ENCODE measurements at regions not wholly inside any gene's neighbourhood (a gene's known extent, or its start where the extent isn't known, plus 50 kb on each side); places are given as distances from the start of the nearest gene placed in this dataset.

DNA sequence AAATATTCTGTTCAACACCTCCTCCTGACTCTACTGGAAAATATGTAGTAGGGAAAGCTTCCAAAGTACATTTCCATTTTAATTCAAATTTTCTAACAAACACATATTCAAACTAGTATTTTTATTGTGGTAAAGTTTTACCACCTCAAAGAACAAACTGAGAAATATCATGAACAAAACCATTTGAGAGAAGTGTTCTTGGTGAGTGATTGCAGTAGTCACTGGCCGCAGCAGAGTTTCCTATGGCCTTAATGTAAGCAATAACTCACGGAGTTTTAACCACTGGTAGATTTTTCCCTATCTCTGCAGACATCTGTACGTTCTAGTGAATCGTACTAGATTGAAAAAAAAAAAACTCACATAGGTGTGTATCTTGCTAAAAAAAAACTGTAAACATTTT lies 487.0 kb upstream of the FZD8 start:
- no peak for DNase-seq (ENCODE audit: low read depth in 2 of 3, low spot score in 1 of 3)

DNA sequence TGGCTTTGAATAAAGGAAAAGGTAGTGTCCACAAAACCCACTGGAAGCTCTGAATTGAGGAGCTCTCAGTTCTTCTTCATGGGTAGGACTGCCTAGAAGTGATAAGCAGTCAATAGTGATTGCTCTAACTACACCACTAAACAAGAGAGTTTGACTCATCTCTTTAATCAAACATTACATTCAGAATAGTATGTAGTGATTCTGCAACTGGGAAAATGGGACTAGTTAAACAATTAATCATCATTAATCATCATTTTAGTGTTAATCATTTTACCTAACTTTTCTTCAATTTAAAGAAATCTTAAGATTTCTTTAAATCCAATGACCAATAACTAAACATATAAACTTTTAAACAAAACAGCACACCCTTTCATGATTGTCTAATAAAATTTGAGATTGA lies 484.0 kb upstream of the FZD8 start:
- DNase-seq (ENCODE audit: low read depth in 2 of 3, low spot score in 1 of 3) = no peak

GRCh38 chr10:36119455-36119854 lies 477.4 kb upstream of the FZD8 start:
- DNase-seq (ENCODE audit: low read depth in 2 of 3, low spot score in 1 of 3) = no peak

GRCh38 chr10:36118314-36118713 lies 476.2 kb upstream of the FZD8 start:
- no peak for DNase-seq (ENCODE audit: low read depth in 2 of 3, low spot score in 1 of 3)

DNA sequence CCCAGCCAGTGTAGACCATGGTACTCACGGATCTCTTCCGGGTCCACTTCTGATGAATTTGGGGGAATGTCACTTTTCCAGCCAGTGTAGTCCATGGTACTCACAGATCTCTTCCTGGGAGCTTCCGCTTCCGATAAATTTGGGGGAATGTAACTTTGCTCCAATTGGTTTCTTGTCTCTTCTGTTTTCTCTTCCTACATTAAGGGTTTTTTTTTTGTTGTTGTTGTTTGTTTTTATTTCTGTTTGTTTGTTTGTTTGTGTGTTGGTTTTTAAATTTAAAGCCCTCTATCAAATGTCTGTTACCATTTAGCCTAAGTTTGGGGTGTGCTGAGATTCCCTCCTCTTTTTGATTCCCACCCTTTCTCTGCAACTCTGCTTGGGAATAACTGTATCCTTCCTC lies 475.8 kb upstream of the FZD8 start:
- DNase-seq (ENCODE audit: low read depth in 2 of 3, low spot score in 1 of 3) = no peak

DNA sequence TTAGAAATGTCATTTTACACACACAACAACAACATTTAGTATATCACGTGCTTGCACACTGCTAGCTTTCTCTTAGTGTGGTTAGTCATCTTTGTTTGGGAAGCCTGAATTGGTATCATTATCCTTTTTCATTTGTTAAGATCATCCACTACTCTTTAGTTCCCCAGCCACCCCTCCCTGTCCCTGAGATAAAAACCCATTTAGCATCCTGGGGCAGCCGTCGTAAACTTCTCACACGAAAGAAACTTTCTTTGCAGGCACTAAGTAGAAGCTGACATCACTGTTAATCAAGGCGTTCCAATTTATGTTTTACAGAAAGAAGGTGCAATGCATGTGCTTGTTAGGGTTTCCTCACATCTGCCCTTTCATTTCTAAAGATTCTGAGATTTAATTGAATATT lies 475.1 kb upstream of the FZD8 start:
- DNase-seq (ENCODE audit: low read depth in 2 of 3, low spot score in 1 of 3) = no peak

GRCh38 chr10:36116731-36117130 lies 474.6 kb upstream of the FZD8 start:
- no peak for DNase-seq (ENCODE audit: low read depth in 2 of 3, low spot score in 1 of 3)

DNA sequence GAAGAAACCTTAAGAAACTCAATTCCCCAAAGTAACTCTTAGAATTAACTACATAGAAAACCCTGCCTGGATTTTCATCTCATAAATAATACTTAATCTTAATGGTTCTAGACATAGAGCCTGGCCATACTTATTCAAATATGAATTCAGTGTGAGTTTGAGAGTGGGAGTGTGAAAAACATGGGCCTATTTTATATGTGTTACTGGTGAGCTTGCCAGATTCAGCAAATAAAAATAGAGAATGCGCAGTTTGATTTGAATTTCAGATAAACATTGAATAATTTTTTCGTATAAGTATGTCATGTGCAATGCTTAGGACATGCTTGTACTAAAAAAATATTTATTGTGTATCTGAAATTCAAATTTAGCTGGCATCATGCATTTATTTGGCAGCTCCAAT lies 473.9 kb upstream of the FZD8 start:
- no peak for DNase-seq (ENCODE audit: low read depth in 2 of 3, low spot score in 1 of 3)

GRCh38 chr10:36115364-36115763 lies 473.3 kb upstream of the FZD8 start:
- DNase-seq (ENCODE audit: low read depth in 2 of 3, low spot score in 1 of 3) = no peak

DNA sequence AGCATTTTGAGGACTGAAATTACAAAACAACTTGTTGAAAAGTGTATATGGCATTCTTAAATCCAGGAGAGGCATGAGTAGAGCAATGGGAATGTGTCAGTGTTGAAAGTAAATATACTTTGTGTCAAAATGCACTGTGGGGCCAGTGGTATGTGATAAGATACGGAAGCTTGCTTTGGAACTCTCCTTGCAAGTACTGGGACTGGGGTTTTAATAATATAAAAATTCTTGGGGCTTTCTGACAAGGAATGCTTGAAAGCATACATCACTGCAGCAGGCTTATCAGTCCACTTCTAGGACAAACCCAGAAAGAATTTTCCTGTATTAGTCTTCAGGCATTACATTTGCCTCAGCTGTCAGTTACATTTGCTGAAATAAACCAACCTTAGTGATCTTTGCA lies 472.8 kb upstream of the FZD8 start:
- no peak for DNase-seq (ENCODE audit: low read depth in 2 of 3, low spot score in 1 of 3)

- DNase-seq (ENCODE audit: low read depth in 2 of 3, low spot score in 1 of 3) = no peak
Measured at GRCh38 chr10:36114141-36114540, 472.0 kb upstream of the FZD8 start.

DNA sequence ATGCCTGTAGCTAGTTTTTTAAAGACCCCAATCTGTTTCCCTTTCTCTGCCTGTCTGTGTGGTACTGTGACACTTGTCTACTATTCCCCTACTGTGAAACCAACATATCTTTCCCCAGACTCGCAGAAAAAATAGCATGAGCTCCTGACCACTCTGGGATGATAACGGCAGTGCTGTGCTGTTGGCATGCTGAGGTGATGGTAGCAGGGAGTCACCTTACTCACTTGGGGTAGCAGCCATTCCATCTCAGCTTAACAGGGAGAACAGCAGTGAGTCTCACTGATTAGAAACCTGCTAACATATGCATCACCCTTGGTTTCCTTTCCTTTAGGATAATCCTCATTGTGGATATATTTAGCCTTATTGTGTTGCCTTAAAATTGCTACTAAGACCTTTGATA lies 469.6 kb upstream of the FZD8 start:
- no peak for DNase-seq (ENCODE audit: low read depth in 2 of 3, low spot score in 1 of 3)

- no peak for DNase-seq (ENCODE audit: low read depth in 2 of 3, low spot score in 1 of 3)
Measured at GRCh38 chr10:36110097-36110496, 468.0 kb upstream of the FZD8 start.

GRCh38 chr10:36109399-36110023 lies 467.4 kb upstream of the FZD8 start:
- no peak for DNase-seq (ENCODE audit: low read depth in 2 of 3, low spot score in 1 of 3)

GRCh38 chr10:36097696-36098095 lies 455.6 kb upstream of the FZD8 start:
- DNase-seq (ENCODE audit: low read depth in 2 of 3, low spot score in 1 of 3) = no peak

- no peak for DNase-seq (ENCODE audit: low read depth in 2 of 3, low spot score in 1 of 3)
Measured at GRCh38 chr10:36096576-36096975, 454.5 kb upstream of the FZD8 start.

DNA sequence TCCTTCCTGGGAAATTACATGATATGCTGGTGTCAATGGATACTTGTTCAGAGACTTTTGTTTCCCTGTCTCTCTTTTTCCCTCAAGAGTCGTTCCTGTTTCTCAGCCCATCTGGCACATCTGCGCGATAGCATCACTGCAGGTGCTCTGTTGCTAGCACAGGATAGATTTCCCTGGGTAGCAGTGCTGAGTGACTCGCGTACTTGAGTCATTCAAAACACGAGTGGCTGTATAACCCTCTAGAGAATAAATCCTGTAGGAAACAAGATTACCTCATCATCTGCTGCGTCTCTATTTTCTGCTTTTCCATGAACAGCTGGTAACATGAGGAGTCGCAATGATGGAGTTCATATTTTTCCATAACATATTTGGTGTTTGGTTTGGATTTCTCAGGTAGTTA lies 452.0 kb upstream of the FZD8 start:
- DNase-seq (ENCODE audit: low read depth in 2 of 3, low spot score in 1 of 3) = no peak

GRCh38 chr10:36092116-36092515 lies 450.0 kb upstream of the FZD8 start:
- DNase-seq (ENCODE audit: low read depth in 2 of 3, low spot score in 1 of 3) = no peak

GRCh38 chr10:36091007-36091406 lies 448.9 kb upstream of the FZD8 start:
- DNase-seq (ENCODE audit: low read depth in 2 of 3, low spot score in 1 of 3) = no peak

- DNase-seq (ENCODE audit: low read depth in 2 of 3, low spot score in 1 of 3) = no peak
Measured at GRCh38 chr10:36089790-36090440, 447.8 kb upstream of the FZD8 start.

DNA sequence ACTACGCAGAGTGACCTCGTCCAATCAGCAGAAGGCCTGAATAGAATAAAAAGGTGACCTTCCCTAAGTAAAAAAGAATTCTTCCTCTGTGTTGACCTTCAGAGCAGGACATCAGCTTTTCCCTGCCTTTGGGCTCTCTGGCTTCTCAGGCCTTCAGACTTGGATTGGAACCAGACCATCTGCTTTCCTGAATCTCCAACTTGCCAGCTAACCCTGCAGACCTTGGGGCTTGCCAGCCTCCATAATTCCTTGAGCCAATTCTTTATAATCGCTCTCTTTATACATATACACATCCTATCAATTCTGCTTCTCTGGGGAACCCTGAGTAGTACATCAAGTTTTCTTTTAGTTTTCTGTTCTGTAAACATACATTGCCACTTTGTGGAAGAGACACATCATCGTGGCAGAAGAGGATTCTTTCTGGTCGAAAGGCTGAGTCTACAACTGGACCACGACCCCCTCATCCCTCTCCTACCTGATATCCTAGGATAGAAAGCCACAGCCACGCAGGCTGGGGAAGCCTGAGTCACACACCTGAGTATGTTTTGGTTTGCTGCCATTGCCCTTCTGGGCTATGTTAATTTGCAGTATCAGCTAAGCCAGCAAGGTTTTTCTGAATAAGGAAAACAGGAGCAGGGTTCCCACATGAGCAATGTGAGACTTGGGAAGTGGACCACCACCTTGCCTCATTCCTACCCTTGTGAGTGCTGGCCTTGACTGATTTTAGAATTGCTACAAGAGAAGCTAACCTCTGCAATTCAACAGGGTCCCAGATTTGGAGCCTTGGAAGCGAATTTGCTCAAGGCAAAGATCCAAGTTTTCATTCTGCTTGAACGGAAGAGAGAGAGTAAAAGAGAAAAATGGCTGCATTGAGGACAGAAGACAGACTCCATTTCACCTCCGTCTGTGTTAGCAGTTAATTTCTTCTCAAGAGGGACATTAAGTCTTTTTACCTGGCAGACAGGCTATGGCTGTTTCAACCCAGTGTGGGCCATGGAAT lies 445.2 kb upstream of the FZD8 start:
- no peak for DNase-seq (ENCODE audit: low read depth in 2 of 3, low spot score in 1 of 3)

GRCh38 chr10:36075196-36075595 lies 433.1 kb upstream of the FZD8 start:
- DNase-seq (ENCODE audit: low read depth in 2 of 3, low spot score in 1 of 3) = no peak
